Mammary epithelial cell (primary cell): ENCODE measurements at regions not wholly inside any gene's neighbourhood (a gene's known extent, or its start where the extent isn't known, plus 50 kb on each side); places are given as distances from the start of the nearest gene placed in this dataset.

Experiments
- EZH2 ChIP-seq: IDR thresholded peaks from 2 replicates; pipeline ENCODE4 v1.6.1; 2012; ENCODE audit warnings: low read length, inconsistent platforms, borderline replicate concordance
- TF ChIP-seq, protein P1 (sequence below), 2 donors: IDR thresholded peaks in 1 of 2; conservative IDR thresholded peaks in 1 of 2; 2 replicates each; pipeline ENCODE4 v1.5.1; 2011 to 2012; ENCODE audit warnings: inconsistent platforms in 2 of 2, low read length in 2 of 2, mild to moderate bottlenecking in 2 of 2, control low read depth in 1 of 2, low read depth in 1 of 2; ENCODE audit not compliant: insufficient read depth in 1 of 2; ENCODE audit errors: extremely low read depth in 1 of 2

DNA sequence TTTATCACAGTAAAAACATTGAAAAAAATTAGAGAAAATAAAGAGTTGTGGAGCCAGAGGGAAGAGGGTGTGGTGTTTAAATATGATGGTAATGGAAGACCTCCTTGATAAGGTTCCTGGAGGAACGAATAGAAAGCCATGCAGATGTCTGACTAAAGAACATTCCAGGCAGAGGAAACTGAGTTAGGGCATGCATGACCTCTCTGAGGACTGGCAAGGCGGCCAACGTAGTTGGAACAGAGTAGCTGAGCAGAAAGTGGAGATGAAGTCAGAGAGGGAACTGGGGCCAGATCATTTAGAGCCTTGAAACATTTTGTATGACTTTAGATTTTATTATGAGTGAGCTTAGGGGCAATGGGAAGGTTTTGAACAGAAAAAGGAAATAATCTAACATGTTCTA is 377.5 kb downstream of the HLX start:
- TF ChIP-seq, protein P1, sequence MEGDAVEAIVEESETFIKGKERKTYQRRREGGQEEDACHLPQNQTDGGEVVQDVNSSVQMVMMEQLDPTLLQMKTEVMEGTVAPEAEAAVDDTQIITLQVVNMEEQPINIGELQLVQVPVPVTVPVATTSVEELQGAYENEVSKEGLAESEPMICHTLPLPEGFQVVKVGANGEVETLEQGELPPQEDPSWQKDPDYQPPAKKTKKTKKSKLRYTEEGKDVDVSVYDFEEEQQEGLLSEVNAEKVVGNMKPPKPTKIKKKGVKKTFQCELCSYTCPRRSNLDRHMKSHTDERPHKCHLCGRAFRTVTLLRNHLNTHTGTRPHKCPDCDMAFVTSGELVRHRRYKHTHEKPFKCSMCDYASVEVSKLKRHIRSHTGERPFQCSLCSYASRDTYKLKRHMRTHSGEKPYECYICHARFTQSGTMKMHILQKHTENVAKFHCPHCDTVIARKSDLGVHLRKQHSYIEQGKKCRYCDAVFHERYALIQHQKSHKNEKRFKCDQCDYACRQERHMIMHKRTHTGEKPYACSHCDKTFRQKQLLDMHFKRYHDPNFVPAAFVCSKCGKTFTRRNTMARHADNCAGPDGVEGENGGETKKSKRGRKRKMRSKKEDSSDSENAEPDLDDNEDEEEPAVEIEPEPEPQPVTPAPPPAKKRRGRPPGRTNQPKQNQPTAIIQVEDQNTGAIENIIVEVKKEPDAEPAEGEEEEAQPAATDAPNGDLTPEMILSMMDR (conservative IDR thresholded peaks at IDR 0.05 in 1 of 2, IDR thresholded peaks at IDR 0.05 in 1 of 2; ENCODE audit: extremely low read depth in 1 of 2, insufficient read depth in 1 of 2, low read depth in 1 of 2, low read length in 2 of 2), result no peak
- TF ChIP-seq EZH2, result no peak
